HG03439 (cell line): ENCODE measurements at regions not wholly inside any gene's neighbourhood (a gene's known extent, or its start where the extent isn't known, plus 50 kb on each side); places are given as distances from the start of the nearest gene placed in this dataset.
"Not testable (repeated sequence)": the region's sequence is repeated elsewhere in the genome, so short reads cannot be mapped to it uniquely, and the experiment has no call there.

ENCODE experiments used
- ATAC-seq: cut with Tn5 transposase; IDR thresholded peaks from one replicate; pipeline ENCODE4 v1.9.1; 2021; ENCODE audit warnings: mild to moderate bottlenecking, moderate library complexity; ENCODE audit not compliant: unreplicated experiment

DNA sequence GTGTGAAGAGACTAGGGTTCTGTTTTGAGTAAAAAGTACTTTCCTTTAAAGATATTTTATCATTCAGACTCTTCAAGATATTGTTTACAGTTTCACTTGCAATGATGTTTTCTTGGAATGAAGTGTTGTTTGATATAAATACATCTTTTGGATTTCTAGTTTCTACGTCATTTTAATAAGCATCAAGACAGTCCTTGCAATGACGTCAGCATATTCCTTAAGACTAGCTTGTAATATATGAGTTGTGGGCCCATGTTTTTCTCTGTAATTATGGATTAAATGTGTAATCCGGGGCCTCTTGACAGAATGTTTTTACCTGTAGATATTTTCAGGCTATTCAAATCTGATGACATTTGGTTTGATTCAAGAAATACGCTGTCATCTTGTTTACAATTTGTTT is 66.1 kb downstream of the RBMX2 start:
- no peak for ATAC-seq

- ATAC-seq = no peak
Observed at GRCh38 chrX:130468395-130468923, 66.7 kb downstream of the RBMX2 start.

- ATAC-seq = no peak
Observed at GRCh38 chrX:130482871-130483270, 81.1 kb downstream of the RBMX2 start.

GRCh38 chrX:130485870-130486269 is 84.1 kb downstream of the RBMX2 start:
- no peak for ATAC-seq

DNA sequence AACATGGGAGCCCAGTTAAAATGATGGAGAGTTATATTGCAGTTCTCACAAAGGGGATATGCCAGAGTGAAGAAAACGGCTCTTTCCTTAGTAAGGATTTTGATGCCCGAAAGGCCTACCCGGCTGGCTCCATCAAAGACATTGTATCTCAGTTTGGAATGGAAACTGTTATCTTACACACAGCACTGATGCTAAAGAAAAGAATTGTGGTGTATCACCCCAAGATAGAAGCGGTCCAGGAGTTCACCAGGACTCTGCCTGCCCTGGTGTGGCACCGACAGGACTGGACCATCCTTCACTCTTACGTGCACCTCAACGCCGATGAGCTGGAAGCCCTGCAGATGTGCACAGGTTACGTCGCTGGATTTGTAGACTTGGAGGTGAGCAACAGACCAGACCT is 93.7 kb downstream of the RBMX2 start:
- ATAC-seq = not testable (repeated sequence)

DNA sequence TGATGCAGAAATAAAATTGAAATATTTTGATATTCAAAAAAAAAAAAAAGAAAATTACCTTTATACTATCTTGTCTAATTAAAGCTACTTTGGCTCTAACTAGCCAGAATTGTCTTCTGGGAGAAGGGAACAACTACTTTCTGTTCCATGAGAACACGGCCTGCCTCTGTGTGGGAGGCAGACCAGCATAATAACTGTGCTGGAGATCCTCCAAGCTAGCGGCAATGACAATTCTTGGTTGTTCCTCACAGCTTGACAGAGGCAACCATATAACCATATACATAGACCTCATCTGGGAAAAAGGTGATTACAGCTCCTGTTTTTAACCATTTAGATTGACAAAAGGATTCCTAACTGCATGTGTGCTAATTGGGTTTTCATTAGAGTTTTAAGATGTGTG is 95.7 kb downstream of the RBMX2 start:
- ATAC-seq = no peak

- no peak for ATAC-seq
Observed at GRCh38 chrX:130498653-130499274, 97.0 kb downstream of the RBMX2 start.

- no peak for ATAC-seq
Observed at GRCh38 chrX:130502016-130502570, 100.3 kb downstream of the RBMX2 start.

DNA sequence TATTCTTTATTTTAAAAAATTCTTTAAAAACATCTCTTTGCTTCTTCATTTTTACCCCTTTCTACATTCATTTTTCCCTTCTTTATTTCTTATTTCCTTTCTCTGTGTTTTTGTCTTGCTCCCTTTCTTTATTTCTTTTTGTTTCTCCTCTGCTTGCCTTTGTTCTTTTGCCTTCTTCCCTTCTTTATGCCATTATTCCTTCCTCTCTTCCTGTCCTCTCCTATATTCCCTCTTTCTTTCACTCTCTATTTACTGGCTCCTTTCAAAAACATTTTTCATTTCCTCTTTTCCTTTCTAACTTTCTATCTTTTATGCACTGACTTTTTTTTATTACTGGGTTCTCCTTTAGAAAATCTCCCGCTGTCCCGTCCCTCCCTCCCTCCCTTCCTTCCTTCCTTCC is 102.2 kb downstream of the RBMX2 start:
- ATAC-seq = no peak

DNA sequence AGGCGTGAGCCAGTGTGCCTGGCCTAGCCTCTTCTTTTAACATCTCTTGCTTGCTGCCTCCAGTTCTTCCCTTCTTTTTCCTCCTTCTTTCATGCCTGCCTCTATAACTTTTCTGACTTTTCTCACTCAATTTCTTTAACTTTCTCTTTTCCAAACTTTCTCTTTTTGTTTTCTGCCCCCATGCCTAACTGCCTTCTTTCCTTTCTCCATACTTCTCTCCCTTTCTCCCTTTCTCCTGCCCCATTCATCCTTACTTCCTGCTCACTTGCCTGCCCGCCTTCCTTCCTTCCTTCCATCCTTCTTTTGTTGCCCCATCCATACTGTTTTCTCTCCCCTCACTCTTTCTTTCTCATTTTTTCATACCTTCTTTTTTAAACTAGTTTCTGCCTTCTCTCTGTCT is 105.2 kb downstream of the RBMX2 start:
- ATAC-seq = no peak

DNA sequence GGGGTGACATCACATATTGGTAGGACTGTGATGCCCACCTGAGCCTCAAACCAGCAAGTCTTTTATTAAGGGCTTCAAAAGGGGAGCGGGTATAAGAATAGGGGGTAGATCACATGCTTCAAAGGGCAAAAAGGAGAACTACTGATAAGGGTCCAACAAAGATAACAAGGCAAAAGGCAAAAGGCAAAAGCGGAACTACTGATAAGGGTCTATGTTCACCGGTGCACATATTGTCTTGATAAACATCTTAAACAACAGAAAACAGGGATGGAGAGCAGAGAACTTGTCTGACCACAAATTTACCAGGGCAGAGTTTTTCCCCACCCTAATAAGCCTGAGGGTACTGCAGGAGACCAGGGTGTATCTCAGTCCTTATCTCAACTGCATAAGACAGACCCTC is 110.7 kb downstream of the RBMX2 start:
- not testable (repeated sequence) for ATAC-seq

- no peak for ATAC-seq
Observed at GRCh38 chrX:130516123-130516522, 114.3 kb downstream of the RBMX2 start.

GRCh38 chrX:130523460-130524394 is 121.9 kb downstream of the RBMX2 start:
- no peak for ATAC-seq

DNA sequence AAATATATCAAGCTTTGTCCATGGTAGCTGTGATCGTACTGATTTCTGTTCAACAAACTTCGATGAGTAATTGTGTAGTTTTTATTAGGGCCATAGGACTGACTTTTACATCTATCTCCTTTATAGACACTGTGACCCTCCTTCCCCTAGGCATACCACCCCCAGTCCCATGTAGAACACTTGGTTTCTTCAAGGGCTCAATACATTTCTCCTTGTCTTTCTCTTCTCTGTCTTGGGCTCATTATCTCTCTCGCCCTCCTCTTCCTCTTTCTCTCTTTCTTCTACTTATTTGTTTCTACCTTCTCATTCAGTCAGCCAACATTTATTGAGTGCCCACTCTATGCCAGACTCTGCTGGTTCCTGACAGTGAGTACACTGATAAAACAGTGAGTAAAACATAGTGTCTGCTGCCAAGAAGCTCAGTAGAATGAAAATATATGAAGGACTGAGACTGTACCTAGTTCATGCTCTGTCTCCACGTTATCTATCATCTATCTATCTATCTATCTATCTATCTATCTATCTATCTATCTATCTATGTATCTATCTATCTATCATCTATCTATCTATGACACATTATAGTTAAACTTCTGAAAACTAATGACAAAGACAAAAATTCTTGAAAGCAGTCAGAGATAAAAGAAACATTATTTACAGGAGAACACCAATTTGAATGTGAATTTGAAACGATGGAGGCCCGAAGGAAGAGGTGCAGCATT is 122.8 kb downstream of the RBMX2 start:
- no peak for ATAC-seq

DNA sequence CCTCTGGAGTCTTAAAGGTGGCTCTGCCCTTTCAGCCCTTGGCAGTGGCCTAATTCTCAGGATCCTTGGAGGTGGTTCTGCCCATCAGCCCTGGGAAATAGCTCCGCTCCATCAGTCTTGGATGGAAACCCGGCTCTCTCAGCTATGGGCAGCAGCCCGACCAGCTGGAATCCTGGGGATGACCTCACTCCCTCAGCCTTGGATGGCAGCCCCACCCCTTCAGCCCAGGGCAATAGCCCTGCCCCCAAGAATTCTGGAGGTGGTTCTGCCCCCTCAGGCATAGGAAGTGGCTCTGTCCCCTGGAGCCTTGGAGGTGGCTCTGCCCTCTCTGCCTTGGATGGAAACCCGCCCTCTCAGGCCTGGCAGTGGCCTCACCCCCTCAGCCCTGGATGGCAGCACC is 127.7 kb downstream of the RBMX2 start:
- no peak for ATAC-seq

GRCh38 chrX:130531066-130531465 is 129.3 kb downstream of the RBMX2 start:
- ATAC-seq = no peak

- no peak for ATAC-seq
Observed at GRCh38 chrX:130539721-130540321, 138.0 kb downstream of the RBMX2 start.

GRCh38 chrX:130543603-130544325 is 142.0 kb downstream of the RBMX2 start:
- no peak for ATAC-seq

DNA sequence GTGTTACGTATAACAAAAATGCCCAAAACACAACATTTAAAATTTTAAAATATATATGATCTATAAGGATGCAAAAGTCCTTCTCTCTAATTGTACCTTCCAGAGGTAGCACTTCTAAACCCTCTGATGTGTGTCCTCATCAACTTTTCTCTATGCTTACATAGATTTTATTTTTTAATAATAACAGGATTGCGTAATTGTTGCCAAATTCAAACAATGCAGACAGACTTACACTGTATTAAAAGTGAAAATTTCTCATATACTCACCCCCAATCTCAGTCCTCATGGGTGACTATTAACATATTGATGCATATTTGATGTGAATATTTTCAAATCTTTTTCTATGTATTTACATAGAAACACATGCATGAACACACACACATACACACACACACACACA is 144.0 kb downstream of the RBMX2 start:
- no peak for ATAC-seq

GRCh38 chrX:130549382-130549781 is 147.6 kb downstream of the RBMX2 start:
- not testable (repeated sequence) for ATAC-seq
